GM18499 (cell line): ENCODE measurements at regions not wholly inside any gene's neighbourhood (a gene's known extent, or its start where the extent isn't known, plus 50 kb on each side); places are given as distances from the start of the nearest gene placed in this dataset.

Source experiments
- ATAC-seq: cut with Tn5 transposase; IDR thresholded peaks from one replicate; pipeline ENCODE4 v1.9.1; 2021; ENCODE audit warnings: moderate number of reproducible peaks; ENCODE audit not compliant: insufficient read depth, unreplicated experiment

DNA sequence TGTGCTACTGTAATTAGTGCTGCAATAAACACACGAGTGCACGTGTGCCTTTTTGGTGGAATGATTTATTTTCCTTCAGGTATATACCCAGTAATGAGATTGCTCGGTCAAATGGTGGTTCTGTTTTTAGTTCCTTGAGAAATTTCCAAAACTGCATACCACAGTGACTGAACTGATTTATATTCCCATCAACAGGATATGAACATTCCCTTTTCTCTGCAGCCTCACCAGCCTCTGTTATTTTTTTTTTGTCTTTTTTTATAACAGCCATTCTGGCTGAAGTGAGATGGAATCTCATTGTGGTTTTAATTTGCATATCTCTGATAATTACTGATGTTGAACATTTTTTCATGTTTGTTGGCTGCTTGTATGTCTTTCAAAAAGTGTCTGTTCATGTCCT, 922.9 kb upstream of the LRRN3 start:
- ATAC-seq: no peak

DNA sequence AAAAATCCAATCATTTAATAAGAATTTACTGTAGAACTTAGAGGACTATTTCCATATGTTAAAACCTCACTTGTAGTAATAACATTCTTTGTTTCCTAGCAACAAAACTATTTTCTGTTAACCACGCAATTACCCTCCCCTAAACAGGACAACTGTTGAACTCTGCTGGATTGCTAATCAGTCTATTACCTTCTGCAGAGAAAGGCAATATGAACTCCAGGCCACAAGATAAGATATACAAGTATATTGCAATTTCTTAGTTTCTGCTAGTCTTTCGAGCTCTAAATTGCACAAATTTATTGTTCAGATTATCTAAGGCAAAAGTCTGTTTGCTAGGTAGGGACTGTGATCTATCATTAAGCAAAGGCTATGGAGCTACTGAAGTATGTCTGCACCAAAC, 920.1 kb upstream of the LRRN3 start:
- ATAC-seq: no peak

DNA sequence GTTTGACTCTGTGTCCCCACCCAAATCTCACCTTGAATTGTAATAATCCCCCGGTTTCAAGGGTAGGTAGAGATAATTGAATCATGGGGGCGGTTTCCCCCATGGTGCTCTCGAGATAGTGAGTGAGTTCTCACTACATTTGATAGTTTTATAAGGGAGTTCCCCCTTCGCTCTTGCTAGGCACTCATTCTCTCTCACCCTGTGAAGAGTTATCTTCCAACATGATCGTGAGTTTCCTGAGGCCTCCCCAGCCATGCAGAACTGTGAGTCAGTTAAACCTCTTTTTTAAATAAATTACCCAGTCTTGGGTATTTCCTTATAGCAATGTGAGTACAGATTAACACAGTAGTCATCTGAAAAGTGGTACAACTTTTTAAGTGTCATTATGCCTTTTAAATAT, 913.5 kb upstream of the LRRN3 start:
- ATAC-seq: no peak

DNA sequence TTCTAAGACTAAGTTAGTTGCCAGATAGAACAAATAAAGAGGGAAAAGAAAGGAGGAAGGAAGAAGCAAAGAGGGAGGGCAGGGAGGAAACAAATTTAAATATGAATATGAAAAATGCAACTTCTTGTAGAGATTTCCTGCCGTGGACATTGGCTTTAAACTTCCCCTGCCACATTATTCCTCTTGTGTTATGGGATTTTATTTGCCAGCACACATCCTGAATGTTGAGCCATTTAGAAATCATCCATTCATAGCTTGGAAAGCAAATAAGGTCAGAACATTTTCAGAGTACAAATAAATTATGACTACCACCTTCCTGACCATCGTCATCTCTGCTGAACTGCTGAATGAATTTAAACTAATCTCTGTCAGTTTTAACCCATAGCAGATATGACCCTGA, 911.9 kb upstream of the LRRN3 start:
- no peak for ATAC-seq

DNA sequence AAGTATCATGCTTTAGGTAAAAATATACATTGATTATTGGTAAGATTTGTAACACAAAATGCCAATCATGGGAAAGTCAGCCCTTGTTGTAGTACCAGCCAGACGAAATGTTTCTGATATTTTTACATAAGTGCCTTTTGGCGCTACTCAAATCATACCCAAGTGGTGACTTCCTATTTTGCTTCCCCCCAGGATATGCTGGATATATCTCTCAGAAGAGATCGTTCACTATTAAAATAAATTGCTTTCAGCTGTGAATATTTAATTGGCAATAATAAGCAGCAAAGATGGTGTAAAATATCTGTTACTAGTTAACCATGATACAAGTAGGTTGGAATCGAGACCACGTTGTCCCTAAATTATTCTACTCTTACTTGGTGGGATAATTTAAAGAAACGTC, 909.2 kb upstream of the LRRN3 start:
- no peak for ATAC-seq

DNA sequence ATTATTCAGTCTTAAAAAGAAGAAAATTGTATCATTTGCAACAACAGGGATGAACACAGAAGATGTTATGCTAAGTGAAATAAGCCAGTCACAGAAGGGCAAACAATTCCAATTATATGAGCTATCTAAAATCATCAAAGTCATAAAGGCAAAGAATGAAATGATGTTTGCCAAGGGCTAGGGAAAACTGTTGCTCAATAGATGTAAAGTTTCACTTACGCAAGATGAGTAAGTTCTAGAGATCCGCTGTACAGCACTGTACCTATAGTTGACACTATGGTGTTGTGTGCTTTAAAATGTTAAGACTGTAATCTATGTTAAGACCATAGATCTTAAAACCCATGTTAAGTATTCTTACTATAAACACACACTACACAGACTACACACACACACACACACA, 904.6 kb upstream of the LRRN3 start:
- no peak for ATAC-seq

DNA sequence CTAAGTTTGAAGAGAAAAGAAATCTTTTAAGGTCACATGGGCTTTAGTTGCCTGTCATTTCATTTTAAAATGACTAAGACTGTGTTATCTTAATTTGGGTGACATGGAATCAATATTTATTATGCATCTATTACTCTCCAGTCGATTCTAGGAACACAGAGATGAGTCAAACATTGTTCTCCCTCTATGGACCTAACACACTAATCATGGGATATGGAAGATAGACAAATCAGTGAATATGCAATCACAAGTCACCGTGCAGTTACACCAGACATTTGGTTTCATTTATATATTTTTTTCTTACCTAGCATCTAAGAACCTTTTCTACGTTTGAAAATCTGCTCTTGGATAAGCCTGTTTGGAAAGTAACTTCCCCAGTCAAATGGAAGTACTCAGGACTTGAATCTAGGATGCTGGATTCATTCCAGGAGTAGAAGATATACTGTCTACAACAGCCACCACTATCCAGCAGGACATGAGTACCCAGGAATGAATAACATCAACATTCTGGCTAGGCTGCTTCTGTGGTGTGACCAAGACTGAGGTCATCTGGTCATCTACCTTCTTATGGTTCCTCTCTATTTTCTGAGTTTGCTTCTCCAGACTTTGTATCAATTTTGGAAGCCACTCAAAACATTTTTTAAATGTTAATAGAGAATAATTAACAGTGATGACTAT, 902.9 kb upstream of the LRRN3 start:
- ATAC-seq: no peak

DNA sequence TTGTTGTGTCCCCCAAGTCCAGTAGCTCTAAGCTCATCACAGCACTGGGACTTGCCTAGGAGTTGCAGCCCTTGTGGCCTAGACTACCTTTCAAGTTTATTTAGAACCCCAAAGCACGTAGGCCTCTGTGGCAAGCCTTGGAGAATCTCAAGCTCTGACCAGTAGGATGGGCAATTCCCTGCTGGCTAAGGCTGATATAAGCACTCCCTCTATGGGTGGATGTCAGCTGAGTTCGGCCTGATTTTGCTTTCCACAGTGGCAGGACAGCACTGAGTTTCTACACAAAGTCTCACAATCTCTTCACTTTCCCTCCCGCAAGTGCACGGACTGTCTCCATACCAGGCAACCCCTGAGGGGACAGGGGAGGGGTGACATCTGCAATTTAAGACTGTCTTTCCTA, 886.4 kb upstream of the LRRN3 start:
- no peak for ATAC-seq

DNA sequence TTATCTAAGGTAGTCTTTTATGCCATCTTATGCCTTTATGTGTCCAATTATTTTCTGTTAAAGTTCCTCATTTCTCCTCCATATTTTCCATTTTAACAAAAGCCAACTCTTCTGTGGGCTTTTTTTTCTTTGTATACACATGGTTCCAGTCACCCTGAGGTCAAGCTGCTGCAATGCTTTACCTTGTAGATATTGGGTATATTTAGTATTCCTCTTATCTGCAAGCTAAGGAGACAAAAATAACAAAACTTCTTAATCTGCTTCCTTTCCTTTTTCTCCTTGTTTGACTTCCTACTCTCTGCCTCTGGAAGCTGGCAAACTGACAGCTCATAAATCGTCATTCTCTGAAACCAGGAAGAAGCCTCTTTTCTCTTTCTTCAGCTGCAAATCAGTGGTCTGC, 885.0 kb upstream of the LRRN3 start:
- no peak for ATAC-seq

DNA sequence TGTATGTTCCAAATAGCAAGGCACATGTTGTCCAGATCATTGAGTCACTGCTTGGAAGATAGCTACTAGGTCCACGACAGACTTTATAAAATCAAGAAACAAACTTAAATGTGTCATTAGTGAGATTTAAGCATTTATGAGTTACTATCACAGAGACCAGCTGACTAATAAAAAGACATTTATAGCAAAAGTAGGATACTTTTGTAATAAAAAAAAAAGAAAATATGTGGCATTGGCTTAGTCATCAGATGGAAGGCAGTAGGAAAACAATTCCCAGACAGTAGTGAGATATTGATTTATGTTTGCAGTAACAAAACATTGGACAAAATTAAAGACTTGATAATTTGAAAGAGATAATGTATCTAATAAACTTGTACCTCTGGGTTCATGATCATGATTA, 881.0 kb upstream of the LRRN3 start:
- no peak for ATAC-seq

DNA sequence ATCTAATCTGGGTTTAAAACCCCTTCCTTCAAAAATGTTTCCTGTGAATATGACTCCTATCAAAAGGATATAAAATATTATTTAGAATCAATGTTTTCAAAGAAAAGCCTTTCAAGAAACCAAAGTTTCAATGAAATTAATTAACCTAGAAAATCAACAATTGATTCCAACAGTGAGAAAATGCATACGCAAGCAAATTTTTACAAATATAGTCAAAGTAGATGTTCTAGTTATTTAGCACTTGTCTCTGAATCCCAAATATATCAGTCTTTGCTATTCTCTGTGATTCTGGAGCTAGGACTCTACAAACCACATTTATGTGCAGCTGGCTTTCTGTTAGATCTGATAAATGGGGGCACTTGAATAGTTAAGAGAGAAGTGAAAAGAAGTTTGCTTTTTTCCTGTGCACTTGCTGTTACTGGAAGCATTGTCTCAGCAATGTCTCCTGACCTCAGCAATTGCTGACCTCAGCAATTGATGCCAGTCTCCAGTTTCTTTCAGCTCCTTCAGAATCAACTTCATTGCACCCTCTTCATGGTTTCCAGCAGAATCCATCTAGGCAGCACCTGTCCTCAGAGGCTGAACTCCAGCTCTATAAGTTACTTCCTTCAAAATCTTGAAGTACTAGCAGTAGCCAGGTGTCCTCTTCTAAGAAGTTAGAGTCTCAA, 879.9 kb upstream of the LRRN3 start:
- ATAC-seq: no peak

DNA sequence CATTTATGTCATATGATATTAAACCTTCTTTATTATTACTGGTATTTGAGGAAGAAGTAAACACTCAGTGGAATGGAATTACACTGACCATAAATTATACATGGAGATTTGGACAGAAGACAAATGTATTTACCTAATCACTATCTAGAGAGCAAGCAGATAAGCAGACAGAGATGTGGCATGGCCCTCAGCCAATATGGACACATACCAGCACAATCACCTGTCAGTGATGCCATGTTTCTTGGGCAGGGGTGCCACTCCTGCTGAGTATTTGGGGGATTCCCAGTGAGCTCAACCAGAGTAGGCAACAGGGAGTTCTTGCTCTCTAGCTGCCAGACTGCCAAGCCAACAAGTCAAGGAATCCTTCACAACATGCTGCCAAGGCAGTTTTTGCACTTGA, 866.3 kb upstream of the LRRN3 start:
- ATAC-seq: no peak

DNA sequence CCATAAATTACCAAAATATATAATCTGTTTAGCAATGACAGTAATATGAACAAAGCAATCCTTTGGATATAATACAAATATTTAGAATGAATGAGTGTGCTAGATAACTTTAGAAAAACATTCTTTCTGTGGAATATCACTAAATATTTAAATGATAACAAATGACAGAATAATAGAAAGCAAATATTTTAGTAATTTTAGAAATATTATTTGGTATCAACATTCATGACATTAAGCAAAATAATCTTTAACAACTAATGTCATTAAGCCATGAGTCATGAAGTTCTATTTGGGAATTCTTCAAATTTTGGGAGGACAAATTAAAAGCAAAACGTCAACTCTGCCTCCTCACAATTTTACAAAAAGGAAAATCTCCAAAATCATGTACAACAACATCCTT, 844.8 kb upstream of the LRRN3 start:
- no peak for ATAC-seq

DNA sequence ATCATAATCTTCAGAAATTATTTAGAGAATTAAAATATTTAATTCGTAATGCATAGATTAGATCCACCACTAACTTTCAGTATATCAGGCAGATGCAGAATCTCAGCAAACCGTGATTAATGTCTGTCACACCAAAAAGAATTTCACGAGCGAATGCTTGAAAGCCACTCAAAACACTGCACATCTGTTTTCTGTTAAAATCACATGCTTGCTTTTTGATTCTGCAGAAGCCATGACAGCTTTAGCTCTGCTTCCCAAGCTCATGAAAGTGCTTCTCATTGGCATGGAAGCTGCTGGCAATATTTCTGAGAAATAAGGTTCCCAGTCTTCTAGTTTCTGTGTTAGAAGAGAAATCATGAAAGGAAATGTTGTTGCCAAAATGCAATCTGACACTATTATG, 837.8 kb upstream of the LRRN3 start:
- no peak for ATAC-seq

DNA sequence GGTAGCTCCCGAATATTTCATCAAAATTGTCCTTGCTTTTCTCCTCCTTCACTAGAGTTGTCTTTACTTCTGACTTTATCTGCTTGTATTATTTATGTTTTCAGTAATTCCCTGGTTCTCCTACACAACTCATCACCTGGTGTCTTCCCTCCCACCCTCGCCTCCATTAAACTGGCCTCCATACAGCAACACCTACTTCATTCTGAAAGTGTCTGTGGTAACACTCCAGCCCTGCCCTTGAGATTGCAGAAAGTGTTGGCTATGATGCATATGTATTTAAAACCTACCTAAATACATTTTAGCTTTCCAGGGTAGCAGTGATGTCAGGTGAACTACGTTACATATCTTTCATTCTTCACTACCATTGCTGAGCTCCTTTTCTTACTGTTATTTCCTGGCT, 833.3 kb upstream of the LRRN3 start:
- ATAC-seq: no peak

DNA sequence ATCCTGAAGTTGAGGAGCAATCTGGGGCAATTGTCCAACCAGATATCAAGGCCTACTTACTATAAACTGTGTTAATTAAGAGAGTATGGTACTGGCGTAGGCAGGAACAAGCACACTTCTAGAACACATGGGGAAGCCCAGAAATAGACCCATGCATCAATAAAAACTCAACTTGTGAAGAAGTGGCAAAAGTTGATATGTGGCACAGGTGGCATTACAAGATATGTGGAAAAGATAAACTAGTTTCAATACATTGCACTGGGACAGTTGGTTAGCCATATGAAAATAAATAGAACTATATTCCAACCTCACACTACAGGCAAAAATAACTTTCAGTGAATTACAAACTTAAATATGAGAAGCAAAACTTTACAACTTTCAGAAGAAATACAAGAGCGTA, 828.7 kb upstream of the LRRN3 start:
- ATAC-seq: no peak

DNA sequence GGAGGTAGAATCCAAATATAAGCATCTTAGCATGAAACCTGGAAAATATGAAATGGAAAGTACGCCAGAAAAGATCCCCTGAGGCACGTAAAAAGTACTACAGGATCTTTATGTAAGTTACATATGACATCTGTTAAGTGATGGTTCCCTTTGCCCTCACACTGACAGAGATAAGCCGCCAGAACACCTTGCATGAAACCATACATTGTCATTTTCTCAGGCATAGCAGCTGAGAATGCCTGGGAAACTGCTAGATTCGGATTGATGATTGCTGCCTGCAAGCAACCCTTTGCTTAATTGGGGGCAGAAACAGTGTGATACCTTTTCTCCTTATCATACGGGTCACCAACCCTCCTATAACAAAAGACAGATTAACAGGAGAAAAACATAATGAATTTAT, 826.6 kb upstream of the LRRN3 start:
- ATAC-seq: no peak

DNA sequence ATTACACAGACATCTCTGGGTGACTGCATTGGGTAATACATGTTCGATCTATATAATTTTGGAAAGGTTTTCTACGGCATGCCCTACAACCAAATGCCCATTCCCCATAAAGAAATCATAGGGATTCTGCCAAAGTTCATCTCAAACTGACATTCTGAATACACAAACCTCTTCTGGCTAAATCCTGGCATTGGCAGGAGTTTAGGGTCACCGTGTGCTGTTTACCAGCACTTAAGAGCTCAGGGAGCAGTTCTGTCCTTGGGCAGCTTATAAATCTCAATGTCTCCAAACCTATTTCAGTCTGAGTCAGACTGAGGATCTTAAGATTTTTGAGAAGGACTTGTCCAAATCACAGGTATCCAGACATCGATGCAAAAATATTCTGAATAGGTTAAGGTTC, 809.6 kb upstream of the LRRN3 start:
- no peak for ATAC-seq

DNA sequence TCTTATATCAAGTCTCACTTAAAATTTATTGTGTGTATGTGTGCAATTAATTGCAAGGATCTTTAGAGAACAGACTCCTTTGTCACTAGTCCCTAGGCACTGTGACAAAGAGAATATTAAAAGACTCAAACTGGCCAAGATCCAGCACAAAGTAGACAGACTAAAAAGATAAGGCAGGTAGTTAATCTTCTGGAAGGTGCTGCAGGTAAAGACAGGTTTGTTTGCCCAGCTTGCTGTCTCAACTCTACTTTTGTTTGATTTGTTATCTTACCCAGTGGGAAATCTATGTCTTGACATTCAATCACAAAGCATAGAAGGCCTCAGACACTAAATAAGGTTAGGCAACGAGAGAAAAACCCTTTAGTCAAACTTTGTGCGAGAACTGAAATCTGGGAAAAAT, 807.9 kb upstream of the LRRN3 start:
- ATAC-seq: no peak

DNA sequence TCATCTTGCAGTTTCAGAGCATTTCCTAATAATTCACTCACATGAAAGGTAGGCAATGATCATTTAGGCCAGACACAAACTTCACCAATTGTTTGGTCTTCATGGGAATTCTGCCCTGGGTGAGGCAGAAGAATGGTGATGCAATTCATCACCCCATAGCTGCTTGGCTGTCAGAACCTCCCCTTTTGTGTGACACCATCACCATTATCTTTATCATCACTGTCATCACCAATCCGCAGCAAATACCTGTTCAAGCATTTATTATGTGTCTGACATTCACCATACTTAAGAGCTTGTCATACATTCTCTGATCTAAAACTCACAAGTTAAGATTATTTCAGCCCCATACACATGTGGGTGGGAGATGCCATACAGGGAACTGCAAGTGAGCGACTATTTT, 799.5 kb upstream of the LRRN3 start:
- ATAC-seq: no peak

DNA sequence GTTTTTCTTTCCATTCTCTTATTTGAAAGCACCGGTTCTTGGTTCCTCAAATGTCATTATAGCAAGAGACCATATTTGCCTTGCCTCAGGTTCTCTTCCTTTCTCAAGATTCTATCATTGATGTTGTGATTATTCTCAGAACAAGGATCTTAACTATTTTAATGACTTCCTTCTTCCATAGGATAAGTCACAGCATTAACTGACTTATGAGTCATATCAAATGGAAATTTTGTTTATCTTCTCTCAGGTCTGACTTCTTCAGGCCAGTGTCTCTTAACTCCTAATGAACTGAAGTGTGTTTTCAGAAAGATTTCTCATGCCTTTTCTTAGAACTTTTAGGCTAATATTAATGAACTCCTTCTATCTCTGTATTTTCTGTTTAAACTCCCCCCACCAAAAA, 794.6 kb upstream of the LRRN3 start:
- ATAC-seq: no peak

DNA sequence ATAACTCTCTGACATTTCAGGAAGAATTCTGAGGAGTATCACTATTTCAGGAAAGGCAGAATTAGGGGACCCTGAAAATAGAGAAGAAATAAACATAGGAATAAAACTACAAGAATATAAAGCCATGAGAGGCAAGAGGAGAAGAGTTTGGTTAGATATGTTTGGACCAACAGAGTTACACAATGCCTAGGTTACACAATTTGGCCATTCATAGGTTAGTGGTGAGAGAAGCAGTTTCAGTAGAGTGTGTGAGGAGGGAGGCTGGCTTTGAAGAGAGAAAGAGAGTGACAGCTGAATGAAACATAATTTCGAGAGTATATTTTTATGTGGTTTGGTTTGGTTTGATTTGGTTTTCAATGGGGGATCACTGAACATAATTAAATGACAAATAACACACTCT, 783.2 kb upstream of the LRRN3 start:
- no peak for ATAC-seq
